ENCODE measurements at regions not wholly inside any gene's neighbourhood (a gene's known extent, or its start where the extent isn't known, plus 50 kb on each side); places are given as distances from the start of the nearest gene placed in this dataset.

DNA sequence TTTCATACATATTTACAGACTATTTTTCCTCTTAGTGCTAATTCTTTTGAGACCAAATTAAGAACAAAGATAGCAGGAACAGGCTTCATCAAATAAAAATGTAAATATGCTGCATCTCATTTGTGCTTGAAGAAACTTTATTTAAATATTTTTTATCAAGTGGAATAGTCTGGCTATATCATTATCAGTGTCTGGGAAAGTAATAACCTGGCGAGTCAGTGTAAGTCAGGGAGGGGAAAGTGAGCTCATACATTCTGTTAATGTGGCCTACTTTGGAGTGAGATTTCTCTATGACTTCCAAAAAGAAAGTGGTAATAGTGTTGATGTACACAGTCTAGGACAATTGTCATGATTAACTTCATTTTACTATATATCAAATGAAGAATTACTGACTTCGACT lies 1045.1 kb downstream of the ADGRL2 start:
- H3K4ac ChIP-seq (ENCODE audit: low read depth, low read length): no peak overlapping the region
- H3K56ac ChIP-seq (ENCODE audit: extremely low read depth, insufficient read depth, low read length): no peak overlapping the region
- TF ChIP-seq POLR2A (IDR thresholded peaks at IDR 0.05; ENCODE audit: low read depth, low read length) (no peak), MAZ (IDR thresholded peaks at IDR 0.05; ENCODE audit: borderline replicate concordance, low read depth, low read length) (no peak), CEBPB (IDR thresholded peaks at IDR 0.05; ENCODE audit: low read depth, low read length) (no peak), USF2 (IDR thresholded peaks at IDR 0.05; ENCODE audit: low read depth, low read length) (no peak), MAFK (IDR thresholded peaks at IDR 0.05; ENCODE audit: low read depth, low read length) (no peak), FOS (IDR thresholded peaks at IDR 0.05; ENCODE audit: low read depth, low read length) (no peak), RFX5 (IDR thresholded peaks at IDR 0.05; ENCODE audit: low read depth, low read length) (no peak), MXI1 (IDR thresholded peaks at IDR 0.05; ENCODE audit: borderline replicate concordance, low read depth, low read length) (no peak), NFE2L2 (IDR thresholded peaks at IDR 0.05; ENCODE audit: low read depth, low read length) (no peak), BHLHE40 (IDR thresholded peaks at IDR 0.05; ENCODE audit: low read depth, low read length) (no peak), CHD1 (IDR thresholded peaks at IDR 0.05; ENCODE audit: low read depth, low read length) (no peak), ELK1 (IDR thresholded peaks at IDR 0.05; ENCODE audit: borderline replicate concordance, low read depth, low read length) (no peak), RAD21 (IDR thresholded peaks at IDR 0.05; ENCODE audit: low read length) (no peak), SMC3 (IDR thresholded peaks at IDR 0.05; ENCODE audit: low read depth, low read length) (no peak), RCOR1 (IDR thresholded peaks at IDR 0.05; ENCODE audit: insufficient replicate concordance, low read length) (no peak)
- TF ChIP-seq, protein P1, sequence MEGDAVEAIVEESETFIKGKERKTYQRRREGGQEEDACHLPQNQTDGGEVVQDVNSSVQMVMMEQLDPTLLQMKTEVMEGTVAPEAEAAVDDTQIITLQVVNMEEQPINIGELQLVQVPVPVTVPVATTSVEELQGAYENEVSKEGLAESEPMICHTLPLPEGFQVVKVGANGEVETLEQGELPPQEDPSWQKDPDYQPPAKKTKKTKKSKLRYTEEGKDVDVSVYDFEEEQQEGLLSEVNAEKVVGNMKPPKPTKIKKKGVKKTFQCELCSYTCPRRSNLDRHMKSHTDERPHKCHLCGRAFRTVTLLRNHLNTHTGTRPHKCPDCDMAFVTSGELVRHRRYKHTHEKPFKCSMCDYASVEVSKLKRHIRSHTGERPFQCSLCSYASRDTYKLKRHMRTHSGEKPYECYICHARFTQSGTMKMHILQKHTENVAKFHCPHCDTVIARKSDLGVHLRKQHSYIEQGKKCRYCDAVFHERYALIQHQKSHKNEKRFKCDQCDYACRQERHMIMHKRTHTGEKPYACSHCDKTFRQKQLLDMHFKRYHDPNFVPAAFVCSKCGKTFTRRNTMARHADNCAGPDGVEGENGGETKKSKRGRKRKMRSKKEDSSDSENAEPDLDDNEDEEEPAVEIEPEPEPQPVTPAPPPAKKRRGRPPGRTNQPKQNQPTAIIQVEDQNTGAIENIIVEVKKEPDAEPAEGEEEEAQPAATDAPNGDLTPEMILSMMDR (conservative IDR thresholded peaks at IDR 0.05; ENCODE audit: low read depth, low read length): no peak
- H3K79me1 ChIP-seq (ENCODE audit: low read depth in 1 of 2, low read length in 2 of 2): no peaks in the 10 kb centered on the region
- H2AK9ac ChIP-seq (replicated peaks; ENCODE audit: low read depth, low read length, poor library complexity): no peak overlapping the region
- WGBS, 2 experiments (ENCODE audit: extremely low coverage in 2 of 2, insufficient read length in 1 of 2): 100% methylated on average over 1 of the region's 2 CpGs; no CpG with 5 or more reads in 1 of the 2 experiments
- H3K36me3 ChIP-seq (ENCODE audit: control insufficient read depth, insufficient read depth, low read length): no peaks in the 10 kb centered on the region
- H3K14ac ChIP-seq (replicated peaks; ENCODE audit: low read depth, low read length): no peak overlapping the region
- no TSS peak for BruUV-seq (replicated peaks)
- no peak overlapping the region for H3K27ac ChIP-seq (ENCODE audit: insufficient read depth, low read length)
- DNase-seq (no peak), ATAC-seq (ENCODE audit: low read depth) (no peak)
- intact Hi-C loops (cut with micrococcal nuclease) (no loop called here), in situ Hi-C loops (cut with MboI; ENCODE audit: low sequenced_read_pairs) (no loop called here), dilution Hi-C loops (cut with HindIII; ENCODE audit: low sequenced_read_pairs, unreplicated experiment) (no loop called here)
- no peaks in the 10 kb centered on the region for H3K9me1 ChIP-seq (ENCODE audit: insufficient read depth, low read length)
- no peak overlapping the region for H4K5ac ChIP-seq (ENCODE audit: low read depth, low read length)
- no peak overlapping the region for H2BK20ac ChIP-seq (ENCODE audit: low read depth, low read length)
- no peak overlapping the region for H3K18ac ChIP-seq (ENCODE audit: low read depth, low read length)
- H2BK5ac ChIP-seq (ENCODE audit: low read depth, low read length, poor library complexity, severe bottlenecking): no peak overlapping the region
- H2AFZ ChIP-seq (replicated peaks; ENCODE audit: low read length, poor library complexity): no peak overlapping the region
- no peak overlapping the region for H3K4me3 ChIP-seq (ENCODE audit: insufficient read depth, low read depth, low read length)
- POLR2A ChIA-PET (ENCODE audit: unreplicated experiment): no interaction called here
- no peak overlapping the region for H2AK5ac ChIP-seq (ENCODE audit: low read depth, low read length)
- no peaks in the 10 kb centered on the region for H3K4me1 ChIP-seq (ENCODE audit: control insufficient read depth, insufficient read depth, low read length)
- H3K27me3 ChIP-seq (ENCODE audit: control insufficient read depth, insufficient read depth, low read length): no peaks in the 10 kb centered on the region
- H4K20me1 ChIP-seq (ENCODE audit: insufficient read depth, low read length): no peaks in the 10 kb centered on the region
- no peak overlapping the region for H2BK15ac ChIP-seq (ENCODE audit: low read depth, low read length)
- H3K4me2 ChIP-seq (ENCODE audit: low read depth, low read length): no peak overlapping the region
- H4K8ac ChIP-seq (ENCODE audit: low read depth in 2 of 2, low read length in 2 of 2): no peak overlapping the region
- H2BK120ac ChIP-seq (ENCODE audit: low read depth, low read length): no peak overlapping the region
- H4K91ac ChIP-seq (ENCODE audit: insufficient read depth, low read depth, low read length): no peak overlapping the region
- CTCF ChIA-PET: no interaction called here
- no peaks in the 10 kb centered on the region for H3K9me3 ChIP-seq (ENCODE audit: control insufficient read depth, insufficient read depth, low read length)
- H3K9ac ChIP-seq (ENCODE audit: low read depth, low read length): no peak overlapping the region
- no peak overlapping the region for H3K23ac ChIP-seq (ENCODE audit: low read depth, low read length)
